BJ (cell line): ENCODE measurements at regions not wholly inside any gene's neighbourhood (a gene's known extent, or its start where the extent isn't known, plus 50 kb on each side); places are given as distances from the start of the nearest gene placed in this dataset.

ENCODE experiments used
- CTCF ChIA-PET: fragments of 350-600 bp; formaldehyde crosslinking; extraction: SDS; loops from one replicate; lab custom pipeline; 2021; ENCODE audit warnings: antibody characterized with exemption, inconsistent platforms; lab: Yijun Ruan, JAX
- POLR2A ChIA-PET: fragments of 300-600 bp; sonication (Branson Sonifier 250); formaldehyde crosslinking; extraction: SDS; loops from one replicate; lab custom pipeline; 2021; ENCODE audit warnings: antibody characterized with exemption; lab: Charles Lee
- DNase-seq: peaks from one replicate; pipeline ENCODE4 v3.0.0-alpha.2; 2011; ENCODE audit warnings: low read depth
- H3K27me3 ChIP-seq: 2 replicates; pipeline ENCODE4 v1.6.0; 2011; ENCODE audit warnings: low read length; ENCODE audit not compliant: control insufficient read depth, insufficient read depth
- H3K36me3 ChIP-seq: 2 replicates; pipeline ENCODE4 v1.5.1; 2011; ENCODE audit warnings: low read length; ENCODE audit not compliant: control insufficient read depth, insufficient read depth
- H3K4me3 ChIP-seq: 2 replicates; pipeline ENCODE4 v1.5.1; 2011; ENCODE audit warnings: low read depth, mild to moderate bottlenecking, control low read depth, low read length
- CTCF ChIP-seq: IDR thresholded peaks from 2 replicates; pipeline ENCODE4 v1.5.1; 2011; ENCODE audit warnings: low read depth, mild to moderate bottlenecking, control low read depth, inconsistent platforms, low read length, moderate library complexity; ENCODE audit not compliant: insufficient read depth

GRCh38 chr3:70583682-70584081 is 271.2 kb upstream of the MDFIC2 start:
- POLR2A ChIA-PET = no interaction called here

GRCh38 chr3:70582803-70583202 is 270.4 kb upstream of the MDFIC2 start:
- H3K36me3 ChIP-seq = no peaks in the 10 kb centered on the region
- no peak for DNase-seq
- CTCF ChIA-PET = no interaction called here
- POLR2A ChIA-PET = no interaction called here
- no peak overlapping the region for H3K4me3 ChIP-seq
- peaks cover 4% of the 10 kb centered on the region for H3K27me3 ChIP-seq
- no peak for TF ChIP-seq CTCF

More at GRCh38 chr3:70583682-70584081, 271.2 kb upstream of the MDFIC2 start:
- CTCF ChIA-PET = no interaction called here
- DNase-seq = no peak
- peaks cover 4% of the 10 kb centered on the region for H3K27me3 ChIP-seq
- TF ChIP-seq CTCF = no peak
- no peaks in the 10 kb centered on the region for H3K36me3 ChIP-seq
- H3K4me3 ChIP-seq = no peak overlapping the region

GRCh38 chr3:70580021-70580420 is 267.6 kb upstream of the MDFIC2 start:
- H3K4me3 ChIP-seq = no peak overlapping the region
- no peak for DNase-seq
- POLR2A ChIA-PET = no interaction called here
- no peaks in the 10 kb centered on the region for H3K36me3 ChIP-seq
- H3K27me3 ChIP-seq = peaks cover 4% of the 10 kb centered on the region
- CTCF ChIA-PET = interaction anchor here (1.3 to 1.7 kb wide), 2 partner anchors 29 to 31 kb away, joined by 4 read pairs; no protein-coding TSS in a partner anchor
- TF ChIP-seq CTCF = no peak

DNA sequence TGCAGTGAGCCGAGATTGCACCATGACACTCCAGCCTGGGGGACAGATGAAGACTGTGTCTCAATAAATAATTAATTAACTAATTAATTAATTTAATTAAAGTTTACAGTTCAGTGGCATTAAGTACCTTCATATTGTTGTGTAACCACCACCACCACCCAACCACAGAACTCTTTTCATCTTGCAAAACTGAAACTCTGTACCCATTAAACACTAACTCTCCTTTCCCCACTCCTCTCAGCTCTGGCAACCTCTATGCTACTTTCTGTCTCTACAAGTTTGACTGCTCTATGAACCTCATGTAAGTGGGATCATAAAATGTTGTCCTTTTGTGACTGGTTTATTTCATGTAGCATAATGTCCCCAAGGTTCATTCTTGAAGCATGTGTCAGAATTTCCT is 259.3 kb upstream of the MDFIC2 start:
- no peak for DNase-seq
- H3K27me3 ChIP-seq = peaks cover 1% of the 10 kb centered on the region
- H3K36me3 ChIP-seq = no peaks in the 10 kb centered on the region
- CTCF ChIA-PET = no interaction called here
- no peak overlapping the region for H3K4me3 ChIP-seq
- TF ChIP-seq CTCF = no peak
- POLR2A ChIA-PET = no interaction called here

DNA sequence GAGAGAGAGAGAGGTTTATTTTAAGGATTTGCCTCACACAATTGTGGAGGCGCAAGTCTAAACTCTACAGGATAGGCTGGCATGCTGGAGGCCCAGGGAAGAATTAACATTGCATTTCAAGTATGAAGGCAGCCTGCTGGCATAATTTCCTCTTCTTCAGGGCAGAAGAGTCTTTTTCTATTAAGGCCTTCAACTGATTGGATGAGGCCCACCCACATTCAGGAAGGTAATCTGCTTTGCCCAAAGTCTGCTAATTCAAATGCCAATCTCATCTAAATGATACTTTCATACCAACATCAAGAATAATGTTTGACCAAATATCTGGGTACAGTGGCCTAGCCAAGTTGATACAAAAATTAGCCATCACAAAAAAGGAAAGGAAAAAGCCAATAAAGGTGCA is 258.1 kb upstream of the MDFIC2 start:
- Histone ChIP-seq H3K4me3 (no peak overlapping the region), H3K27me3 (peaks cover 1% of the 10 kb centered on the region), H3K36me3 (no peaks in the 10 kb centered on the region)
- no peak for DNase-seq
- CTCF ChIA-PET = no interaction called here
- POLR2A ChIA-PET = no interaction called here
- TF ChIP-seq CTCF = no peak
